ENCODE measurements at regions not wholly inside any gene's neighbourhood (a gene's known extent, or its start where the extent isn't known, plus 50 kb on each side); places are given as distances from the start of the nearest gene placed in this dataset.
"Not testable (repeated sequence)": the region's sequence is repeated elsewhere in the genome, so short reads cannot be mapped to it uniquely, and the experiment has no call there.

- no peak for DNase-seq (ENCODE audit: low read depth, low spot score)
Measured at GRCh38 chr10:59454171-59454919, 92.0 kb upstream of the FAM13C start.

DNA sequence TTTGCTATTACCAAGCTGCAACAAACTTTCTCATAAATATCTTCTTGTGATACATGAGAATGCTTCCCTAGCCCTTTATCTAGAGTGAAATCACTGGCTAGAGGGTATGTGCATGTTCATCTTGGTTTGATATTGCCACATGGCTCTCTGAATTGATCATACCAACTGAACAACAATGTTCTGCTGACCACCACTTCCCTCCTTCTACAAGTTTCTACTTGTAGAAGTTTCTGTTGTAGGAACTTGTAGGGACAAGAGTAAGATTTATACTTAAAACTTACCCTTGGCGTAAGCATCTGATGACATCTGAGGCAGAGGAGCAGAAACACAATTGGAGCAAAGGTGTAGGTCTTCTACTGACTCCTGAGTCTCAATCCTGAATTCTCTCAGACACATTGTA lies 86.3 kb upstream of the FAM13C start:
- DNase-seq (ENCODE audit: low read depth, low spot score) = no peak

- no peak for DNase-seq (ENCODE audit: low read depth, low spot score)
Measured at GRCh38 chr10:59435707-59436106, 73.4 kb upstream of the FAM13C start.

GRCh38 chr10:59434463-59435321 lies 72.3 kb upstream of the FAM13C start:
- no peak for DNase-seq (ENCODE audit: low read depth, low spot score)

GRCh38 chr10:59433720-59434428 lies 71.5 kb upstream of the FAM13C start:
- no peak for DNase-seq (ENCODE audit: low read depth, low spot score)

- no peak for DNase-seq (ENCODE audit: low read depth, low spot score)
Measured at GRCh38 chr10:59432207-59432900, 70.0 kb upstream of the FAM13C start.

DNA sequence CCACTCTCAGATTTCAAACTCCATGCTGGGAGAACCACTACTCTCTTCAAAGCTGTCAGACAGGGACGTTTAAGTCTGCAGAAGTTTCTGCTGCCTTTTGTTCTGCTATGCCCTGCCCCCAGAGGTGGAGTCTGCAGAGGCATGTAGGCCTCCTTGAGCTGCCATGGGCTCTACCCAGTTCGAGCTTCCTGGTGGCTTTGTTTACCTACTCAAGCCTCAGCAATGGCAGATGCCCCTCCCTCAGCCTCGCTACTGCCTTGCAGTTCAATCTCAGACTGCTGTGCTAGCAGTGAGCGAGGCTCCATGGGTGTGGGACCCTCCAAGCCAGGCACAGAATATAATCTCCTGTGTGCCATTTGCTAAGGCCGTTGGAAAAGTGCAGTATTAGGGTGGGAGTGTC lies 51.4 kb upstream of the FAM13C start:
- not testable (repeated sequence) for DNase-seq (ENCODE audit: low read depth, low spot score)

All from brain pericyte (primary cell).